NCI-H2081 treated with DMSO at 0.1 percent for 48 hours (cell line): ENCODE measurements at regions not wholly inside any gene's neighbourhood (a gene's known extent, or its start where the extent isn't known, plus 50 kb on each side); places are given as distances from the start of the nearest gene placed in this dataset.
"Not testable (repeated sequence)": the region's sequence is repeated elsewhere in the genome, so short reads cannot be mapped to it uniquely, and the experiment has no call there.

Experiments
- DNase-seq: peaks from one replicate; lab custom pipeline; 2025; lab: John Stamatoyannopoulos, UW

DNA sequence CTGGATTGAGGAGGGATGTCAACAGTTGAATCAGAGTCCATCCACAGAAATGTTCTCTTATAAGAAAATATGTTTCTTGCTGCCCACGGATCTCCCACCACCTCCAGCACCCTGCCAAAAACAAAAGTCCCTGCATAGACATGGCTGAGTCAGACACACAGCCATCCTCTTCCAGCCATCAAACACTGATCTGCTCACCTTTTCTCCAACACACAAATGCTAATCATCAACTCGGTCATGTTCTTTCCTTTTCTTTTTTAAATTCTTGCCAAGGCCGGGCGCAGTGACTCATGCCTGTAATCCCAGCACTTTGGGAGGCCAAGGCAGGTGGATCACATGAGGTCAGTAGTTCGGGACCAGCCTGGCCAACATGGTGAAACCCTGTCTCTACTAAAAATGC lies 110.7 kb upstream of the IL12A start:
- DNase-seq, result no peak

DNA sequence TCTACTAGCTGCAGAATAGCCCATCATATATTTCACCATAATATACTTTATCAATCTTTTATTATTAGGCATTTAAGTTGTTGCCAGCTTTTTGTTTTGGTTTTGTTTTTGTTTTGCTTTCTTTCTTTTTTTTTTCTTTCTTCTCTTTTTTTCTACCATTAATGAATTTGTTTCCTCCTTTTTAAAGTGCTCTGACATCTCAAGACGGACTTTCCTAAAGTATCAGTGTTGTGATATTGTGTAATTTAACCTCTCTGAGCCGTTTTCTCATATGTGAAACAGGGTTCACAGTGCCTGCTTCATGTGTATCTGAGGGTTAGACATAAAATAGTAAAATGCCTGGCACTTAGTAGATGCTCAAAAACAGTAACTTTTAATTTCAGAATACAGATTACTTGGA lies 109.5 kb upstream of the IL12A start:
- no peak for DNase-seq

DNA sequence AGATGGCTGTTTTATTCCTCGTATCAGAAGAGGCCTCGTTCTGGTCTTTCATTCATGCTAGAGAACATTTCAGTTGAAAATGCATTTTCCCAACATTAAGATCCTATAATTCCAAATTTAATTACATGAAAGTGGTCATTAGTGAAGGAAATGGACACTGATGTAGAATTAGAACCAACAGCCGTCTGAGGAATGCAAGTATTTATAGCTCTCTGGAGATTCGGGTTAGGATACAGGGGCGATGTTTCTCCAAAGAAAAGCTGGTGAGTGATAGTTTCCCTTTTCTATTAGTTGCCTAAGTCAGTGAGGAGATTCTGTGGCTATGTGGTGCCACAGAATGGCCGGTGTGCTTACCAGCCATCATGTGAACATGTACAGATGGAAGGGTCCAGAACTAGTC lies 109.0 kb upstream of the IL12A start:
- DNase-seq, result no peak

DNA sequence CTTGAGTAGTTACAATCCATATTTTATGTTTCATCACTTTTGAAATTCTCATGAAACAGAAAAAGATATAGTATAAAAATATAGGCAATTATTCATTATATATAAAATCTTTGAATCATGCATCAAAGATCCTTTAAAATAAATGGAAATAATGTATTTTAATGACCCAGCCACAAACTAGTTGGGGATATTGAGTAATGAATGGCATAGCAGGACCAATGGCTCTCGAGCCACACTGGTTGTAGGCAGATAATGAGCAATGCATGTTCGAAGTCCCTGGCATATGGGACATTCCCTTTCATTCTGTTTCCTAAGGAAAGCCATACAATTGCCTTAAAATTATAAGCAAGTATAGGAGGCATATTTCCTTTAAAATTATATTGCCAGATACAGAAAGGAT lies 107.4 kb upstream of the IL12A start:
- no peak for DNase-seq

DNA sequence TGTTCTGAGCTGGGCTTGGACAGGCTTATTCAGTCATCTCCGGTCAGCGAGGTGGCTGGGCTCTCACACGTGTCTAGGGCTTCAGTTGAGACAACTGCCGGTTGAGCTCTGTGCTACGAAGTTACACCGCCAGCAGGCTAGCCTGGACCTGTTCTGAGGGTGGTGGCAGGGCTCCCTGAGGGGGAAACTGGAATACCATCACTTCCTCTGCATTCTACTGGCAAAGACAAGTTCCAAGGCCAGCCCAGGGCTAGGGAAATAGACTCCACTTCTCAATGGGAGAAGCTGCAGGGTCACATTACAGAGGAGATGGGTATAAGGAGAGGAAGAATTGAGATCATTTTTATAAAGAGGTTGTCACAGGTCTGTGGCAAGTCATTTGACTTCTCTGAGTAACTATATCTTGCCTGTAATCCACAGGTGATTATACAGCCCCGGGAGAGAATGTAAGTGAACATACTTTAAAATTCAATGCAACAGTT lies 106.8 kb upstream of the IL12A start:
- DNase-seq, result no peak

DNA sequence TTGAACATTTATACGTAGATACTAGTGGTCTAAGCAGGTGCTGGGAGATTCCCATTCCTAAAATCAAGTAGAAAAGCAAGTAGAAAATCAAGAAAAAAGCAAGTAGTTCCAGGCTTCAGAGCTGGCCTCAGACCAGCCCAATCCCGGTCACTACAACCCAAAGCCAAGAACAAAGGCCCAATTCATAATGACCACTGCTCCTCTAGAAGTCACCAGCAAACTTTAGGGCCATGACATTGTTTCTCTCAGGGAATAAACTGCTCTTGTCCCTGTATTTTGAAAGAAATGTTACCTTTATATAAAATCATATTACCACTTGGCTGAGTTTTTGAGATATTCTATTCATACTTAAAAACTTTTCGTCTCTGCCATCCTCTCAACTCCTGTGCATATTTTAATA lies 106.3 kb upstream of the IL12A start:
- DNase-seq, result no peak

DNA sequence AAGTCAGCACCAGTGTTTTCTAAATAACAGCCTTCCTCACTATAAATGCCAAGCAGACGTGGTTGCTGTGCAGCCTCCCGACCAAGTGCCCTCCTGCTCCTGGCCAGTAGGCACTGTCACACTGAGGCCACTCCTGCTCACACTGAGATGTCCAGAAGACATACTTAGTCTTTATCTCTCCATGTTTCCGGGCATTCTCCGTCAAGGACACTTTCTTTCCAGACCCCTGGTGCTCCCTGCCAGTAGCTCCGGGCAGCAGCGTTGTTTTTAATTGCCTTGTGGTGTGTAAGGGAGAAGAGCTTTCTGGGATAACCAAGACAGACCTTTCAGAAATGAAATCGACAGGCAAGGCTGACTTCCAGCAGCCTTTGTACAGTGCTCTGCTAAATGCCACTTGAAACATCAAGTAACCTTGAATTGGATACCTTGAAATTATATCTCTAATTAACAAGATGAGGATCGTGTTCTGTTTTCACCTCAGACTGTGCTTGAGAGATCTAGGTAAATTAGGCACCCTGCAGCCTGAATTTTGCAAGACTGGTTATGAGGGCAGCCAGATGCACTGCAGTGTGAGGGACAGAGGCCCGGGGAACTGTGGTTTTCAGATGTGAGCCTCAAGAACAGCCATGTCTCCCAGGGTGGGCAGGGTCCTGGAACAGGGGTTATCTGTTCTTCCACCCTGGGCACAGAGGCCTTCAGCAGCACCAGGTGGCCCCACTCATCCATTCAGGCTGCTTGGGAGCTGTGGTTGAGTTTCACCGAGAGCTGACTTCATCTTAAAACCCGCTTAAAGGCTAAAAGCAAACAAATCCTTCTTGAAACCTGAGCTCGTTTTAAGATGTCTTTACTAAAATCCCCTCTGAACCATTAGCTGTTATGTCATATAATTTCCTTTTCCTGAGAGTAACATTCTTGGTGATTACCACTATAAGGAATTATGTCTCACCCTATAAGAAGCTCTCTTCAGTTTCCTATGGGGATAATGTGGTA lies 105.5 kb upstream of the IL12A start:
- DNase-seq, result no peak

DNA sequence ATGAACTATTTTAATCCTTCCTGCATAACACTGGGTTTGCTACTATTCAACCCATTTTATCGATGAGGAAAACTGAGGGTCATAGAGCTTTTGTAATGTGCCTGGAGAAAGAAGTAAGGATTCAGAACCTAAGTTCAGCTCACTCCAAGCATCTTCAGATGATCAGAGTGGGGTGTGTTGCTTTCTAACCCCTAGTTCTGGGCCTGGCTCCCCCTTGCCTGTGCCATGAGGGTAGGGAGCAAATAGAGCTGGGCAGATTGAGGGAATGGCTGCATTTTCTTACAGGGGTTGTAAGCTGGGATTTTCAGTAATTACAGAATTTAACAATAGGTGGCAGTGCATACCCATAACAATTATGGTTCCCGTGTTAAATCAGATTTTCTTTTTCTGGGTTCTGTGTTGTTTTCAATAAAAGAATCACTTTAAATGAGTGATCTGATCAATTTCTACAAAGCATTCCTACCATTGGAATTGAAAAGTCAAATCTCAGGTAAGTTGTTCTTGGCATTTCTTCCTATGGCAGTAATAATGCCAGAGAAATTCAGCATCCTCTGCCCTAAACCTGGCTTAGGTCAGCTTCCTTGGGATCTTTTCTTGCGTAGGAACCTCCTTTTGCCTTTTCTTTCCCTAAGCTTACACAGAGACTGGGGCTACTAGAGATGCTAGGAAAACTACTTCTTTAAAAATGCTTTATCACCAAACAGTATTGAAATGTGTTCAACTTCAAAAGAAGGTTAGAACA lies 103.8 kb upstream of the IL12A start:
- no peak for DNase-seq

DNA sequence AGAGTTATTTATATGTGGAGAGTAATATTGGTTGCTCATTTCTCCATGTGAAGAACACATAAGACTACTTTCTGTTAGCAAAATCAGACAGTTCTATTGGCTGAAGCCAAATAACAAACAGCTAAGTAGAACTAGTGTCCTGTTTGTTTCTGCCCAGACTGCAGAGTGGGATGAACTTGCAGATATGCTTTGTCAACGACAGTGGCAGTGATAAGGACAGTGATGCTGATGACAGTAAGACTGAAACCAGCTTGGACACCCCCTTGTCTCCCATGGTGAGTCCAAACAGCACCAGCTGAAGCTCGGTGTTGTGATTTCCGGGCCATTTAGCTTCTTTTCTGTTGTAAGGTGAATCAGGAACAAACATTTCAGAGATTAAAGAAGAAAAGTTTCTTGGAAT lies 102.6 kb upstream of the IL12A start:
- no peak for DNase-seq

DNA sequence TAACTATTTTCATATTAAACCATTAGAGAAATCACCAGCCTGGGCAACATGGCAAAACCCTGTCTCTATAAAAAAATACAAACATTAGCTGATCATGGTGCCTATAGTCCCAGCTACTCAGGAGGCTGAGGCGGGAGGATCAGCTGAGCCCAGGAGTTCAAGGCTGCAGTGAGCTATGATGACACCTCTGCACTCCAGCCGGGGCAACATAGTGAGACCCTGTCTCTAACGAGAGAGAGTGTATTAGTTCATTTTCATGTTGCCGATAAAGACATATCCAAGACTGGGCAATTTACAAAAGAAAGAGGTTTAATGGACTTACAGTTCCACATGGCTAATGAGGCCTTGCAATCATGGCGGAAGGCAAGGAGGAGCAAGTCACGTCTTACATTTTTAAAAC lies 102.1 kb upstream of the IL12A start:
- DNase-seq, result not testable (repeated sequence)

DNA sequence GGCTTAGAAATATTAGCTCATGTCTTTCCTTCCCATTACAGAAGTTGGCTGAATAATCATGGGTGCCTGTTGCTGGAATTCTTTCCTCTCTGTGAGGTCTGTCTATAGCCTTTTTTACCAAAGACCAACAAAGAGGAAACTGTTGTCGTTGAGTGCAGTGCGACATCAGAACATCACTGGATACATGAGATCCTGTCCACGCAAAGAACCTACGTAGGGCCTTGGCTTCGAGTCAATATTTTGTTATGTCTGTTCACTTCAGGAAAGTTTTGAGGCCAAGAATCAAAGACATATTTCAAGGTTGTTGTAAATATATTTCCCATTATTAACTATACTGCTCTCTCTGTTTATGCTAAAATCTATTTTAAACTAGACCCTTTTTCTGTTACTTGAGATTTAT lies 101.5 kb upstream of the IL12A start:
- DNase-seq, result no peak

DNA sequence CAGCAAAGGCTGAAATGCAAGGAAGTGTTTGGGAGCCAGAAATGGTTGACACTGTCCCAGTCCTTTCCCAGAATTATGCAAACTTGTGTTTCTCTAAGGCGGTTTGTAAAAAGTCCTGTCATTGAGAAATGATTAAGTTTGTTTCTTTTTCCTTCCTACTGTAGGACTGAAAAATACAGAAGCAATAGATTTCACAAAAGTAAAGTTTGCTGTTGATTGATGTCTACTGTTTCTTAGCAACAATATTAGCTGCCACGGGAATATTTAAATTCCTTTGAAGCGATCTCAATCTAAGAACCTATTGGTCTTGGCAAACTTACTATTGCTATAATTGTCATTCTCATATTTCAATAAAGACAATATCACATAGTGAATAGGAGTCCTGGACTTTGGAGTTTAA lies 100.7 kb upstream of the IL12A start:
- no peak for DNase-seq

DNA sequence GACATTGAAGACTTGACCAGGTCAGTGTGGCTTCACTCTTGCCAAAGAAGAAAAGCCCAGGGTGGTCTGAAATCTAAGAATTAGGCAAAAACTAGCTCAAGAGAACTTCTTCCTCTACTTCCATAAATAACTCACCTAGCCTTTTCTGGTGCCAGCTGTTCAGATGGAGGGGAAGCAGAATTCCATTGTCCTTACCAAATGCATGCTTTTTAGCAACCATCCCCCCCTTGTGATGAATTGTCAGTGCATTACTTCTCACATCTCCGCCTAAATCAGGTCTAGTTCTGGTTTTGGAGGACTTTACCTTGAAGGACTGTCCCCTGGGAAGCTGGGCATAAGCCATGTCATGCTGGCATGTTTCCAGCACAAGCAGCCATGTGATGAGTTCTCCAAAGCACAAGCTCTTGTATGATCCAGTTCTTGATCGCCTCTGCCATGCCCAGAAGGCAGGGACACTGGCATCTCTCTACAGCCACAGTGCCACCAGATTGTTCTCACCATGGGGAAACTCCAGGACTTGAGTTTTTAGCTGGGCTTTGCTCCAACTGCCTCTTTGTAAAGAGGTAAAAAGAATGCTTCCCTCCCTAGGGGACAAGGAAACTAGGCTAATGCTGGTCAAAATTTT lies 96.4 kb upstream of the IL12A start:
- DNase-seq, result no peak

DNA sequence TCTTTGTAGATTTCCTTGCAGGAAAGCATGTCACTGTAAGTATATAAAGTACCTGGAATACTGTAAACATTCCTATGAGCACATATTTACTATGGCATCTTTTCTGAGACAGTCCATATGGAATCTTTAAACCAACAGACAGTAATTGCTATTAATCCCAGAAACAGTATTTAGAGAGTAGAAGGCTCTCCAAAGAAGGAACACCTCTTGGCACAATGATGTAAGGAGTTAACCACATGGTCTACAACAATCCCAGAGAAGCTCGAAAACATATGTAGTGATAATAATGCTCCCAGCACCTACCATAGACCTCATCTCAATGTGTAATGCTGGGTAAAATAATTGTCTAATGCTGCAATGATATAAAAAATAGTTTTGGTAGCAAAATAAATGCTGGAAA lies 95.8 kb upstream of the IL12A start:
- no peak for DNase-seq

DNA sequence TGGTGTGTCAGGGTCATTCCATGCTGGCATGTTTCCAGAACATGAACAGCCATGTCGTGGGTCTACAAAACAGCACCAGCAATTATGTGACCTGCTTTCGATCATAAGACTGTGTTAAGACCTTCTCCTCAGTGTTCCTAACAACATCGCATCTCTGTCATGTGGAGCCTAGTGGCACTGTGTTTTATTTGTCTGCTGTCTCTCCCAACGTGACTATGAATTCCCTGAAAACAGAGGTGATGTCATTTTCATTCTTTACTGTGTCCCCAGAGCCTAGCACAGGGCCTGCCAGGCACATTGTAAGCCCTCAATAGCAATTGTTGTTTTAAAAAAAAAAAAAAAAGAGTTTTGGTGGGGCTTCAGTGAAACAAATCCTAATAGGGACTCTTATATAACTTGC lies 94.2 kb upstream of the IL12A start:
- no peak for DNase-seq

DNA sequence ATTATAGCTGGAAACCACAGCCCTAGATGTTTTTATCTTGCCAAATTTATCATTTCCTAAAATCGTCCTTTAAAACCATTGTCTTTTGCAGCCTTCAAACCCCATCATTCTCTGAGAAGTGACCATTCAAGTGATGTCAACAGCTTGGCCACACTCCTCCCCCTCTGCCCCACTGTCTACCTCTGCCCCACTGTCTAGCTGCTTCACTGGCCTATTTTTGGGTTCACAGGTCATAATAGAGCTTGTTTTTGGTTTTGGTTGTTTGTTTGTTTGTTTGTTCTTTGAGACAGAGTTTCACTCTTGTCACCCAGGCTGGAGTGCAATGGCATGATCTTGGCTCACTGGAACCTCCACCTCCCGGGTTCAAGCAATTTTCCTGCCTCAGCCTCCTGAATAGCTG lies 93.2 kb upstream of the IL12A start:
- DNase-seq, result no peak

DNA sequence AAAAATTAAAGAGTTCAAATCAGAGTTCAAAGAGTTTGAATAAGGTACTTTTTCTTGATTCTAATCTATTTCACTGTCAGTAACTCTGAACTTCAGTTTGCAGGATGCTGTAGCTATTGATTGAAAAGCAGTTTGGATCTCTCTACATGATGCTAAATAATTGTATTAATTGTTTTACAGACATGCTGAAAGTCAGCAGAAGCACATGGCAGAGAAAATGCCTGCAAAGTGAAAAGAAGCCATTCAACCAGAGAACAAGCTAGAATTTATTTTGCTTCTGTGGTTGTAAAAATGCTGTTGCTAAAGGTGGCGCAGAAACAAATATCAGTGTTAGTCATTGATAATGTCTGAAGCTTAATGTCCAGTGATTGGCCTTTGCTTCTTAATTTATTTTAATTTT lies 92.1 kb upstream of the IL12A start:
- DNase-seq, result no peak

DNA sequence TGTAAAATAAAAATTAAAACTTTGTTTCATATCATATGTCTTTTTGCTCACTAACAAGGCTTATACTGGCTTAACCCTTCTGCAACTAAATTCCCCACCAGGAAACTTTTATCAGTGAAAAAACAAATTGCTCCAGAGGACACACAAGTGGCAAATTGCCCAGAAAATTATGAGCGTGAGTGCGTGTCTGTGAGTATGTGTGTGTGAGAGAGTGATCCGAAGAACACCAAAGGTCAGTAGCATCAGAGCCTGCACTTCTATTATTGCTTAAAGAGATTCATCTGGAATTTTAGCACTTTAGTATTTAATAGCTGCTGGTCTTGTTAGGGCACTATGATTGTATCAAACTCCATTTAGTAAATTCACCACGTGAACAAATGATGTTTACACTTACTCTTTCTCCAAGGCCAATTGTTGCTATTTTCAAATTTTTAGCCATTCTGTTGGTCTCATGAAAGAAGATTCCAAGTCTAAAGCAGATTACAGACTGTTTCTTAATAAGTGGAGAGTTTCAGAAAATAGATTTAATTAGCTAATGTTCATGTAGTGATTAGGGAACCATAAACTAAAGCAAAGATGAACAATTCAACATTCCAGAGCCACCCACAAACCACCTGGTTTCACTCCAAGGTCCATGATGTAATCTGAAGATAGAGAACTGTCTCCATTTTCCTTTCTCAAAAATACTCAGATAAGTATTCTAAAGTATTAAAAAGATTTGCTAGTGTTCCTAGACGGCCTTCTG lies 91.1 kb upstream of the IL12A start:
- no peak for DNase-seq

DNA sequence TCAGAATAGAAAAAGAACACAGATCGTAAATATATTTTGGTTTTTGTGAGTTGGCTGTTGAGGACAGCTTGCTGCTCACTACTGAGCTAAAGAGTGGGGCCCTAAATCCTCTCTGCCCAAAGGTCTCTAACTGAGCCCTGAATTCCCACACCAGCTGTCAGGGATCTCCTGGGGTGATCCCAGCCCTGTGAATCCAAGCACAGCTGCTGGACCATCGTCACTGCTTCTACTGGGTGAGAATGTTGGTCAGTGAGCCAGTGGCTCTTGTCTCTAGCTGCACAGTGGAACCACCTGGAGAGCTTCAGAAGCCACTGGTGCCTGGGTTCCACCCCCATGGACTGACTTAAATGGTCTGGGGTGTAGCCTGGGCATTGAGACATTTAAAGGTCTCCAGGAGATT lies 90.5 kb upstream of the IL12A start:
- DNase-seq, result no peak

DNA sequence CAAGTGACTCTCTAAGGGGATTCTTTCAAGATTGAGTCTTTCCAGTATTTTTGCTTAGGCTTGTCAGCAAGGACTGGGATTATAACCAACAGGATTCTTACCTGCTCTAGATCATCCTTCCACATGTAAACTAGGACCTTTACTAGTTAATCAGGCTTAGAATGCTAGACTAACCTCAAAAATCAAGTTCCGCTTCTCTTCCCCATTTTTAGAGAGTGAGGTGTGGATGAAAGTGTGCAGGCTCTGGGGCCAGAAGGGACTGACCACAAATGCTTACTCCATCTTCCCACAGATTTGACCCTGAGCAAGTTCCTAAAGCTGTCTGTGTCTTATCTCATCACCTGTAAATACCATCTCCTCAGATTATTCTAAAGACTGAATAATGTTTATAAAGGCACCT lies 89.5 kb upstream of the IL12A start:
- DNase-seq, result no peak

DNA sequence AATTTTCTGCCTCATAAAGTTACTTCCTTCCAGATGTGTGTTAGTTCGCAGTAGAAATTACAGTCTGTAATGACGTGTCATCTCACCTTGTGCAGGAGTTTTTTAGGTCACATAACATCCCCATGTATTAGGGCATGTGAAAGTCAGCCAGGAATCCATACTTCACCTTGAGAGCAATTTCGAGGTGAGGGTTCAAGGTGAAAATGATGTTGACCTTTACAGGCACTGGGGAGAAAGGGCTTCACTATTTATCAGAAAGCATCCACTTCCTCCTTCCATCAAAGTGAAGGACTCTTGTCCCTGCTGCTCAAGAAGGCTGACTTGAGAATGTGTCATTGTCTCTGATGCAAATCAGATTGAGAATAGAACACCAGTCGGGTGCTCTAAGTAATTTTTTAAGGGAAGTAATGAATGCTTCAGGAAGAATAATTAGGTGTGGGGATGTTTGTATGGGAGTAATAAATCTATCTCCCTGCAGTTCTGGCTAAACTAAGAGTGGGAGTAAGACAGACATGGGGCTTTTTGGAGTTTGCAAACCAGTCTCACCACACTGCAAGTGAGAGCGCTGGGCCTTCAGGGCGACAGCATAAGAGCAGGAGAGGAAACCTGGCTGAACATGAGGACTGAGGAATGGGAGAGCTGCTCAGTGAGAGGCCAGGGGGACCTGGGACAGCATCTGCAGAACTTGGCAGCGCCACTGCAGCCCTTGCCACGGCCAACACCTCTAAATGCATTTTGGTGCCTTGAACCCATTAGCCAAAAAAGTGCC lies 85.9 kb upstream of the IL12A start:
- no peak for DNase-seq
